Subcutaneous abdominal adipose tissue (tissue), 5 donors: ENCODE measurements at regions not wholly inside any gene's neighbourhood (a gene's known extent, or its start where the extent isn't known, plus 50 kb on each side); places are given as distances from the start of the nearest gene placed in this dataset.

Experiments
- H3K27ac ChIP-seq: one replicate; pipeline ENCODE4 v1.7.0; 2013; ENCODE audit warnings: low read depth, mild to moderate bottlenecking, inconsistent platforms, low read length, moderate library complexity
- H3K27me3 ChIP-seq, 5 donors: one replicate each; pipeline ENCODE4 v1.7.0; 2013; ENCODE audit warnings: low read length in 5 of 5, inconsistent platforms in 1 of 5; ENCODE audit not compliant: control insufficient read depth in 5 of 5, insufficient read depth in 4 of 5
- H3K36me3 ChIP-seq, 5 donors: one replicate each; pipeline ENCODE4 v1.7.0; 2013; ENCODE audit warnings: low read length in 5 of 5; ENCODE audit not compliant: control insufficient read depth in 5 of 5, insufficient read depth in 5 of 5
- H3K4me1 ChIP-seq, 5 donors: one replicate each; pipeline ENCODE4 v1.7.0; 2013; ENCODE audit warnings: low read length in 5 of 5, mild to moderate bottlenecking in 3 of 5, moderate library complexity in 1 of 5; ENCODE audit not compliant: control insufficient read depth in 5 of 5, insufficient read depth in 5 of 5
- H3K4me3 ChIP-seq, 5 donors: one replicate each; pipeline ENCODE4 v1.7.0; 2013; ENCODE audit warnings: low read length in 5 of 5, low read depth in 1 of 5
- H3K9ac ChIP-seq, 5 donors: one replicate each; pipeline ENCODE4 v1.7.0; 2013; ENCODE audit warnings: low read length in 5 of 5, mild to moderate bottlenecking in 4 of 5, moderate library complexity in 3 of 5
- H3K9me3 ChIP-seq, 5 donors: one replicate each; pipeline ENCODE4 v1.7.0; 2013; ENCODE audit warnings: low read length in 5 of 5; ENCODE audit not compliant: control insufficient read depth in 5 of 5
- donor health status: healthy.
- donor health status: healthy.
- donor health status: healthy.
- donor health status: healthy.
- donor health status: healthy.

GRCh38 chr13:21785990-21786389 is 115.1 kb downstream of the FGF9 start:
- no peak overlapping the region for H3K9ac ChIP-seq

DNA sequence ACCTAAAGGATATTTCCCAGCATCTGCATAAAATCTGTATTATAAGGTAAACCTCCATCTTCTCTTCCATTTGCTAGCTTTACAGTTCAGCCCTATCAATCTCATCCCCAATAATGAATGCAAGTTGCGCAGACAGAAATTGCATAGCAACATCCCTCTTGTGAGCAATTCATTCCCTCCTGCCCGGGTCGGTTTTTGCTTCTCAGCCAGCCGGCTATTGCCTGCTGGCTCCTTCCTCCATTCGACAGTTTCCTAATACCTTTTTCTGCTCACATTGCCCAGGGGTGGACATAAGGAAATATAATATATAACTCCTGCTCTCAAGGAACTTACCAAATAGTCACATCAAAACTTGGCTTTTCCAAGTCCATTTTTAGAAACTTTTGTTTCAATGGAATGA is 125.2 kb downstream of the FGF9 start:
- H3K9ac ChIP-seq, result no peak overlapping the region
- no peaks in the 10 kb centered on the region for H3K36me3 ChIP-seq
- H3K27me3 ChIP-seq, result no peaks in the 10 kb centered on the region
- no peak overlapping the region for H3K4me3 ChIP-seq
- no peak overlapping the region for H3K27ac ChIP-seq
- no peaks in the 10 kb centered on the region for H3K9me3 ChIP-seq
- no peaks in the 10 kb centered on the region for H3K4me1 ChIP-seq

More at GRCh38 chr13:21785990-21786389, 115.1 kb downstream of the FGF9 start:
- H3K27me3 ChIP-seq, result no peaks in the 10 kb centered on the region
- H3K9me3 ChIP-seq, result peaks cover 0 to 3% (median 0%) of the 10 kb centered on the region in 5 donors
- no peak overlapping the region for H3K4me3 ChIP-seq
- no peaks in the 10 kb centered on the region for H3K4me1 ChIP-seq
- no peak overlapping the region for H3K27ac ChIP-seq
- no peaks in the 10 kb centered on the region for H3K36me3 ChIP-seq

GRCh38 chr13:21796775-21797514 is 126.1 kb downstream of the FGF9 start:
- no peak overlapping the region for H3K9ac ChIP-seq
- no peak overlapping the region for H3K27ac ChIP-seq
- no peaks in the 10 kb centered on the region for H3K9me3 ChIP-seq
- H3K27me3 ChIP-seq, result no peaks in the 10 kb centered on the region
- H3K36me3 ChIP-seq, result no peaks in the 10 kb centered on the region
- no peak overlapping the region for H3K4me3 ChIP-seq
- no peaks in the 10 kb centered on the region for H3K4me1 ChIP-seq

DNA sequence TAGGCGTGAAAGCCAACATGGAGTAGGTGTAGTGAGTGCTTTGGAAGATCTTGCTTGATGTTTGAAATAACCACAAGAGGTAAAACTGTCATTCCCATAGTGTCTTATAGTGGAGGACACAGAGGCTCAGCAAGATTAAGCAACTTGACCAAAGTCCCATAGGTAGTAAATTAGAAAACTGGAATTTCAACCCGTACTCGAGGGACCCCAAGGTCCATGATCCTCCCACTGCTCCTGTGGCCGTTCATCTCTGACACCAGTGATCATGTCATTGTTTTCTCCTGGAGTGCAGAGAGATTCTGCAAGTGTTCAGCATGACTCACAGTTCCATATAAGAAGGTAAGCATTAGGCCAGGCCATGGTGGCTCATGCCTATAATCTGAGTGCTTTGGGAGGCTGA is 126.9 kb downstream of the FGF9 start:
- H3K4me1 ChIP-seq, result no peaks in the 10 kb centered on the region
- H3K4me3 ChIP-seq, result no peak overlapping the region
- no peaks in the 10 kb centered on the region for H3K36me3 ChIP-seq
- no peaks in the 10 kb centered on the region for H3K27me3 ChIP-seq
- no peak overlapping the region for H3K27ac ChIP-seq
- H3K9me3 ChIP-seq, result no peaks in the 10 kb centered on the region
- H3K9ac ChIP-seq, result no peak overlapping the region

- Histone ChIP-seq H3K27ac (no peak overlapping the region), H3K36me3 (no peaks in the 10 kb centered on the region), H3K9me3 (no peaks in the 10 kb centered on the region), H3K4me1 (no peaks in the 10 kb centered on the region), H3K4me3 (no peak overlapping the region), H3K27me3 (no peaks in the 10 kb centered on the region), H3K9ac (no peak overlapping the region)
Measured at GRCh38 chr13:21798181-21798580, 127.3 kb downstream of the FGF9 start.

DNA sequence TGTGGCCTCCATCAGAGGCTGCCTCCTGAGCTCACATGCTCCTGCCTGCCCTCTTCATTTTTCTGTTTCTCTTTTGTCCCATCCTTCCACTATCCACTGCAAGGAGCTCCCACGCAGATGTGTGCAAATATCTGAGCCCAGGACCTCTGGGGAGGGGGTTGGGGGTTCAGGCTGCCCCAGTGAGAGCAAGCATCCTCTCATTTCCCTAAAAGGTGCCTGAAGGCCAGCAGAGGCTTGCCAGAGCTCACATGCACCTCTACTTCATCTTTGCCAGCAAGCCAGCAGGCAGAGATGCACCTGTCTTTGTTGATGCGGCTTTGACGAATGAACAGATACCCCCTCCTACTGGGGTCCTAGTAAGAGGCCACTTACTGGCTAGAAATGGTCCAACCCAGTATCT is 128.8 kb downstream of the FGF9 start:
- no peak overlapping the region for H3K4me3 ChIP-seq
- H3K27ac ChIP-seq, result no peak overlapping the region
- no peaks in the 10 kb centered on the region for H3K9me3 ChIP-seq
- no peaks in the 10 kb centered on the region for H3K4me1 ChIP-seq
- no peaks in the 10 kb centered on the region for H3K27me3 ChIP-seq
- H3K36me3 ChIP-seq, result no peaks in the 10 kb centered on the region
- no peak overlapping the region for H3K9ac ChIP-seq

DNA sequence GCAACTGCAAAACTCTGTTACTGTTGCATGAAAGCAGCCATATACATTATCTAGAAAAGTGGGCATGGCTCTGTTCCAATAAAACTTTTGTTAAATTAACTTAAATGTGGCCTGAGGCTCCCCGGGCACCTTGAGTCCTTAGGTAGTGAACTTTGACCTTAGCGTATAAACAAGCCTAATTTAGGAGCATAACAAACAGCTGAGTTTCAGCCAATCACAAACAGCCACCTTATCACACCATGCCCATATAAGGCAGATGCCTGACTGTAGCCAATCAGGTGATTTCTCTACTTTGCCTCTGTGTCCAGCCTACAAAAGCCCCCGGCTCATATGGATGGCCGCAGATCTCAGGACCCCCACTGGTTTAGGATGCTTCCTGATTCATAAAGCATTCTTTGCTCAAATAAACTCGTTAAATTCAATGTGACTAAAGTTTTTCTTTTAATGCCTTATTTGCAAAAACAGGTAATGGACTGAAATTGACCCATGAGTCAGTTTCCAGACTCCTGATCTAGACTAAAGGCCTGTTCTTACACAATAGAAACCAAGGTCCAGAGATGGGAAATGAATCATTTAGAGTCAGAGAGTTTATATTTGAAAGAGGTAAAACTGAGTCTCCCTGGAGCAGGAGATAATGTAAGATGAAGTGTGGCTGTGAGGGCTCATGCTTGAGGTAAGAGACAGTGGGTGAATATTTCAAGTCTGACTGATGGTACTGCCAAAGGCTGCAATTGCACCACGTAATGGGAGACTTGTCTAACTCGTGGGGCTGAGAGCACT is 130.2 kb downstream of the FGF9 start:
- H3K4me3 ChIP-seq, result no peak overlapping the region
- H3K27me3 ChIP-seq, result no peaks in the 10 kb centered on the region
- H3K4me1 ChIP-seq, result no peaks in the 10 kb centered on the region
- no peaks in the 10 kb centered on the region for H3K36me3 ChIP-seq
- H3K27ac ChIP-seq, result no peak overlapping the region
- no peaks in the 10 kb centered on the region for H3K9me3 ChIP-seq
- no peak overlapping the region for H3K9ac ChIP-seq

DNA sequence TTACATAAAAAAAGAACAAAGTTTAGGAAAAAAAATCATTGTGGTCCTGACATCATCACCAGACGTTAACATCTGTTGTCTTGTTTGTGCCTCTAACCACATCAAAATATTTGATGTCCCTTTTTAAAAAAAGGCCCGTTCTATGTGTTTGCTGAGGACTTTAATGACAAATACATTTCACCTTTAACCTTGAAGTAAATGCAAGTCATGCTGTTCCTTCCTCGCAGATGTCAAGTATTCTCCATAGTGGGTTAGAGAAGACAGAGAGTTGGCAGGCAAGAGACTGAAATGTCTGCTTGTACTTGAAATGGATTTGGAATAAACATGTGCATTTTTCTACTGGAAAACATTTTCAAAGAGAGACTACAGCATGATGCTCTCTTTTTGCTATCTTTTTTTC is 134.9 kb downstream of the FGF9 start:
- Histone ChIP-seq H3K9ac (no peak overlapping the region), H3K9me3 (no peaks in the 10 kb centered on the region), H3K4me3 (no peak overlapping the region), H3K36me3 (no peaks in the 10 kb centered on the region), H3K27me3 (no peaks in the 10 kb centered on the region), H3K27ac (no peak overlapping the region), H3K4me1 (no peaks in the 10 kb centered on the region)

- Histone ChIP-seq H3K4me1 (no peaks in the 10 kb centered on the region), H3K4me3 (no peak overlapping the region), H3K9ac (no peak overlapping the region), H3K36me3 (no peaks in the 10 kb centered on the region), H3K27me3 (peaks cover 0 to 6% (median 3%) of the 10 kb centered on the region in 5 donors), H3K27ac (no peak overlapping the region), H3K9me3 (no peaks in the 10 kb centered on the region)
Measured at GRCh38 chr13:21812192-21812626, 141.3 kb downstream of the FGF9 start.

- H3K27me3 ChIP-seq, result peaks cover 0 to 6% (median 3%) of the 10 kb centered on the region in 5 donors
- peaks cover 0 to 8% (median 0%) of the 10 kb centered on the region in 5 donors for H3K9me3 ChIP-seq
- H3K4me1 ChIP-seq, result no peaks in the 10 kb centered on the region
- H3K9ac ChIP-seq, result no peak overlapping the region
- H3K36me3 ChIP-seq, result no peaks in the 10 kb centered on the region
- H3K27ac ChIP-seq, result no peak overlapping the region
- H3K4me3 ChIP-seq, result no peak overlapping the region
Measured at GRCh38 chr13:21813110-21813509, 142.2 kb downstream of the FGF9 start.
